Gastrocnemius medialis (tissue), 4 donors: ENCODE measurements at regions not wholly inside any gene's neighbourhood (a gene's known extent, or its start where the extent isn't known, plus 50 kb on each side); places are given as distances from the start of the nearest gene placed in this dataset.

Source experiments
- POLR2A ChIP-seq, 2 donors: fragments of 450-650 bp; IDR thresholded peaks; one replicate each; pipeline ENCODE4 v1.6.1; 2017; ENCODE audit warnings: antibody characterized with exemption in 2 of 2, mild to moderate bottlenecking in 2 of 2, moderate library complexity in 2 of 2
- TF ChIP-seq, protein P1 (sequence below), 5 experiments: fragments of 450-650 bp in 3 of 5; fragments of 200-600 bp in 2 of 5; sonication (generic) in 2 of 5; IDR thresholded peaks in 4 of 5; conservative IDR thresholded peaks in 1 of 5; 1 replicate in 4 of 5; 2 replicates in 1 of 5; pipeline ENCODE4 v1.5.1; 2016 to 2019; ENCODE audit warnings: antibody characterized with exemption in 5 of 5, mild to moderate bottlenecking in 3 of 5, moderate library complexity in 3 of 5

DNA sequence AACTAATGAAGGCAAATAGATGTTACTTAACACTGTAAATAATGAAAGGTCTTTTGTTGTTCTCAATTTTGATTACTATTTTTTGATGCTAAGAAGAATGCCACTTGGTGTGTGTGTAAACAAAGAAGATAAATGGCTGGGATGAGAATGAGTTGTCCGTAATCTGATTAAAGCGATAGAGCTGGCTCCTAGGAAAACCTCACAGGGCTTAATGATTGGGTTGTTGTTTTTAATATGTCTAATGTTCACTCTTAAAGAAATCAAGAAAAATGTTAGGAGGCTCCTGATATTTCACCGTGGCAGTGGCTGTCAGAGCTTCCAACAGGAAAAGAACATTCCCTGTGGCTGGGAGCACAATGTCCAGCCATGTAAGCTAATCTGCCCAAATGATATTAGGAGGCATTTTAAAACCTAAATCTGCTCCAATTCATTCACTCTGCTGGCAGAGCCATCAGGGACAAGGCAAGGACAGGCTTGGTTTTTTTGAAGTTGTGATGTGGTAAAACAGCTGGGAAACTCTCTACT is 243.9 kb downstream of the SNX10 start:
- TF ChIP-seq, protein P1, sequence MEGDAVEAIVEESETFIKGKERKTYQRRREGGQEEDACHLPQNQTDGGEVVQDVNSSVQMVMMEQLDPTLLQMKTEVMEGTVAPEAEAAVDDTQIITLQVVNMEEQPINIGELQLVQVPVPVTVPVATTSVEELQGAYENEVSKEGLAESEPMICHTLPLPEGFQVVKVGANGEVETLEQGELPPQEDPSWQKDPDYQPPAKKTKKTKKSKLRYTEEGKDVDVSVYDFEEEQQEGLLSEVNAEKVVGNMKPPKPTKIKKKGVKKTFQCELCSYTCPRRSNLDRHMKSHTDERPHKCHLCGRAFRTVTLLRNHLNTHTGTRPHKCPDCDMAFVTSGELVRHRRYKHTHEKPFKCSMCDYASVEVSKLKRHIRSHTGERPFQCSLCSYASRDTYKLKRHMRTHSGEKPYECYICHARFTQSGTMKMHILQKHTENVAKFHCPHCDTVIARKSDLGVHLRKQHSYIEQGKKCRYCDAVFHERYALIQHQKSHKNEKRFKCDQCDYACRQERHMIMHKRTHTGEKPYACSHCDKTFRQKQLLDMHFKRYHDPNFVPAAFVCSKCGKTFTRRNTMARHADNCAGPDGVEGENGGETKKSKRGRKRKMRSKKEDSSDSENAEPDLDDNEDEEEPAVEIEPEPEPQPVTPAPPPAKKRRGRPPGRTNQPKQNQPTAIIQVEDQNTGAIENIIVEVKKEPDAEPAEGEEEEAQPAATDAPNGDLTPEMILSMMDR (IDR thresholded peaks at IDR 0.05 in 4 of 5, conservative IDR thresholded peaks at IDR 0.05 in 1 of 5), result no peak
- TF ChIP-seq POLR2A (IDR thresholded peaks at IDR 0.05), result no peak
